GM12878 (cell line): ENCODE measurements at regions not wholly inside any gene's neighbourhood (a gene's known extent, or its start where the extent isn't known, plus 50 kb on each side); places are given as distances from the start of the nearest gene placed in this dataset.

Experiments
- ATAC-seq: fragments of 200-7000 bp; cut with Tn5 transposase; 3 replicates; pipeline ENCODE4 v1.9.1; 2020; ENCODE audit warnings: mild to moderate bottlenecking, moderate library complexity
- BruUV-seq: library from RNA; stranded (reverse); fragments of 400-500 nt; replicated peaks from 2 replicates; lab custom pipeline; 2021; lab: Mats Ljungman, UMichigan
- CTCF ChIA-PET: fragments of 300-600 bp; sonication (Branson Sonifier 250); formaldehyde crosslinking; extraction: SDS; loops from one replicate; lab custom pipeline; 2021; ENCODE audit warnings: inconsistent platforms; lab: Yijun Ruan, JAX
- POLR2A ChIA-PET: fragments of 350-600 bp; formaldehyde crosslinking; extraction: SDS; loops from one replicate; lab custom pipeline; 2021; ENCODE audit warnings: inconsistent platforms; lab: Charles Lee
- RAD21 ChIA-PET: fragments of 300-600 bp; sonication (Branson Sonifier 250); formaldehyde crosslinking; loops from one replicate; lab custom pipeline; 2023; ENCODE audit warnings: antibody characterized with exemption; ENCODE audit not compliant: unreplicated experiment; lab: Charles Lee
- SMC1A ChIA-PET: fragments of 300-600 bp; sonication (Branson Sonifier 250); formaldehyde crosslinking; loops from one replicate; lab custom pipeline; 2023; ENCODE audit not compliant: unreplicated experiment, uncharacterized antibody; lab: Charles Lee
- DNase-seq: peaks from one replicate; pipeline ENCODE4 v3.0.0-alpha.2; 2011; ENCODE audit warnings: low read depth, low spot score
- FAIRE-seq: peaks from 3 replicates; lab custom pipeline; 2011; peaks lifted over from hg19 to GRCh38; lab: Jason Lieb, UNC
- H2AFZ ChIP-seq: 2 replicates; pipeline ENCODE4 v1.6.0; 2011; ENCODE audit warnings: low read depth, low read length, control low read depth; ENCODE audit not compliant: control insufficient read depth
- H3K27ac ChIP-seq: 2 replicates; pipeline ENCODE4 v1.5.1; 2011; ENCODE audit warnings: control low read depth; ENCODE audit not compliant: control insufficient read depth, insufficient read depth
- H3K27me3 ChIP-seq, 2 experiments: replicated peaks in 1 of 2; 2 replicates each; pipeline versions ENCODE4 v1.6.0 to v1.6.1; 2011; ENCODE audit warnings: low read length in 1 of 2; ENCODE audit not compliant: control insufficient read depth in 2 of 2, insufficient read depth in 2 of 2
- H3K36me3 ChIP-seq, 2 experiments: 2 replicates each; pipeline ENCODE4 v1.5.1; 2011; ENCODE audit warnings: low read length in 1 of 2; ENCODE audit not compliant: control insufficient read depth in 2 of 2, insufficient read depth in 2 of 2
- H3K4me1 ChIP-seq: 2 replicates; pipeline ENCODE4 v1.6.1; 2011; ENCODE audit warnings: mild to moderate bottlenecking, low read length, moderate library complexity, mixed read lengths; ENCODE audit not compliant: control insufficient read depth, insufficient read depth
- H3K4me2 ChIP-seq: 2 replicates; pipeline ENCODE4 v1.6.0; 2011; ENCODE audit warnings: control low read depth; ENCODE audit not compliant: control insufficient read depth, insufficient read depth
- H3K4me3 ChIP-seq: fragments of 200-600 bp; sonication (generic); 2 replicates; pipeline ENCODE4 v1.5.1; 2016
- H3K79me2 ChIP-seq: 2 replicates; pipeline ENCODE4 v1.6.0; 2011; ENCODE audit warnings: low read length; ENCODE audit not compliant: control insufficient read depth, insufficient read depth
- H3K9ac ChIP-seq: 2 replicates; pipeline ENCODE4 v1.8.0; 2011; ENCODE audit warnings: low read length, control low read depth, mixed read lengths; ENCODE audit not compliant: control insufficient read depth, insufficient read depth
- H3K9me3 ChIP-seq: replicated peaks from 3 replicates; pipeline ENCODE4 v1.5.1; 2011; ENCODE audit warnings: mild to moderate bottlenecking, low read length; ENCODE audit not compliant: control insufficient read depth, insufficient read depth
- H4K20me1 ChIP-seq: 2 replicates; pipeline ENCODE4 v1.6.0; 2011; ENCODE audit not compliant: control insufficient read depth, insufficient read depth
- ATF7 ChIP-seq: fragments of 450-650 bp; IDR thresholded peaks from 2 replicates; pipeline ENCODE4 v1.6.1; 2016; ENCODE audit warnings: low read depth, mild to moderate bottlenecking
- CEBPZ ChIP-seq: fragments of 150-350 bp; IDR thresholded peaks from 2 replicates; pipeline ENCODE4 v1.6.1; 2016; ENCODE audit warnings: low read depth, low read length
- CHD2 ChIP-seq: IDR thresholded peaks from 2 replicates; pipeline ENCODE4 v1.6.1; 2011; ENCODE audit warnings: low read depth, low read length, improper control_type of control experiment, borderline replicate concordance
- E2F4 ChIP-seq: IDR thresholded peaks from 2 replicates; pipeline ENCODE4 v1.6.1; 2012; ENCODE audit warnings: low read depth, low read length, improper control_type of control experiment
- IKZF2 ChIP-seq, 2 experiments: fragments of 450-650 bp; IDR thresholded peaks; 2 replicates each; pipeline ENCODE4 v1.6.1; 2017; ENCODE audit warnings: mild to moderate bottlenecking in 2 of 2, moderate library complexity in 2 of 2
- NFYB ChIP-seq: IDR thresholded peaks from 2 replicates; pipeline ENCODE4 v1.6.1; 2011; ENCODE audit warnings: low read depth, mild to moderate bottlenecking, low read length, improper control_type of control experiment, moderate library complexity; ENCODE audit not compliant: insufficient read depth
- NKRF ChIP-seq: fragments of 450-650 bp; conservative IDR thresholded peaks from 2 replicates; pipeline ENCODE4 v1.6.1; 2017; ENCODE audit warnings: mild to moderate bottlenecking, moderate library complexity
- POU2F2 ChIP-seq: IDR thresholded peaks from 3 replicates; pipeline ENCODE4 v1.6.1; 2011; ENCODE audit warnings: low read depth, mild to moderate bottlenecking, low read length, borderline replicate concordance
- RCOR1 ChIP-seq: conservative IDR thresholded peaks from 2 replicates; pipeline ENCODE4 v1.6.1; 2012; ENCODE audit warnings: low read depth, low read length, improper control_type of control experiment
- SMARCA5 ChIP-seq: fragments of 450-650 bp; IDR thresholded peaks from 2 replicates; pipeline ENCODE4 v1.6.1; 2017; ENCODE audit warnings: mild to moderate bottlenecking
- SRF ChIP-seq, 2 experiments: IDR thresholded peaks; 2 replicates each; pipeline ENCODE4 v1.6.1; 2011; ENCODE audit warnings: low read depth in 2 of 2, low read length in 2 of 2, mild to moderate bottlenecking in 1 of 2, moderate library complexity in 1 of 2
- TCF3 ChIP-seq: IDR thresholded peaks from 2 replicates; pipeline ENCODE4 v1.6.1; 2012; ENCODE audit warnings: low read depth, mild to moderate bottlenecking, low read length, borderline replicate concordance; ENCODE audit not compliant: insufficient read depth
- WGBS: methylation state at CpG from one replicate; pipeline ENCODE4 v1.1.6; 2016; ENCODE audit warnings: low lambda C conversion rate; ENCODE audit not compliant: insufficient replicate concordance, insufficient coverage; ENCODE audit errors: missing lambda C conversion rate; 5-methylcytosine and 5-hydroxymethylcytosine counted together
- in situ Hi-C: fragments of 300-500 bp; cut with MboI; formaldehyde crosslinking; loops from 9 replicates; pipeline ENCODE4 v1.14.3; 2018; ENCODE audit warnings: mixed read lengths
- intact Hi-C: fragments of 100-400 bp; cut with micrococcal nuclease; formaldehyde crosslinking; loops from one replicate; pipeline ENCODE4 v1.14.2; 2022; ENCODE audit not compliant: unreplicated experiment

GRCh38 chr11:101269390-101269789 is 139.8 kb upstream of the PGR start:
- FAIRE-seq (no peak), DNase-seq (no peak), ATAC-seq (no peak)
- H4K20me1 ChIP-seq: no peaks in the 10 kb centered on the region
- no peak overlapping the region for H3K27ac ChIP-seq
- CTCF ChIA-PET: no interaction called here
- no peak overlapping the region for H3K9ac ChIP-seq
- RAD21 ChIA-PET: no interaction called here
- H3K27me3 ChIP-seq: no peaks in the 10 kb centered on the region; a peak in 1 of 4 replicates
- no peaks in the 10 kb centered on the region for H3K36me3 ChIP-seq
- H3K4me3 ChIP-seq: no peak overlapping the region
- no peaks in the 10 kb centered on the region for H3K4me1 ChIP-seq
- TF ChIP-seq ATF7 (no peak), CHD2 (no peak), SRF (IDR thresholded peaks at IDR 0.05; ENCODE audit: low read depth in 2 of 2, low read length in 2 of 2) (no peak), TCF3 (no peak), SMARCA5 (no peak), CEBPZ (no peak), IKZF2 (IDR thresholded peaks at IDR 0.05) (no peak), E2F4 (no peak), NFYB (no peak), RCOR1 (no peak), POU2F2 (no peak), NKRF (no peak)
- H3K4me2 ChIP-seq: no peak overlapping the region
- intact Hi-C loops (no loop called here), in situ Hi-C loops (no loop called here)
- no peak overlapping the region for H2AFZ ChIP-seq
- BruUV-seq: no TSS peak
- H3K9me3 ChIP-seq: no peaks in the 10 kb centered on the region
- SMC1A ChIA-PET: no interaction called here
- H3K79me2 ChIP-seq: no peaks in the 10 kb centered on the region
- POLR2A ChIA-PET: no interaction called here
- WGBS: 29% methylated on average over 2 of the region's 2 CpGs
